GM19351 (cell line): ENCODE measurements at regions not wholly inside any gene's neighbourhood (a gene's known extent, or its start where the extent isn't known, plus 50 kb on each side); places are given as distances from the start of the nearest gene placed in this dataset.

ENCODE experiments used
- ATAC-seq: cut with Tn5 transposase; IDR thresholded peaks from one replicate; pipeline ENCODE4 v1.9.1; 2021; ENCODE audit warnings: mild to moderate bottlenecking, moderate library complexity; ENCODE audit not compliant: unreplicated experiment

DNA sequence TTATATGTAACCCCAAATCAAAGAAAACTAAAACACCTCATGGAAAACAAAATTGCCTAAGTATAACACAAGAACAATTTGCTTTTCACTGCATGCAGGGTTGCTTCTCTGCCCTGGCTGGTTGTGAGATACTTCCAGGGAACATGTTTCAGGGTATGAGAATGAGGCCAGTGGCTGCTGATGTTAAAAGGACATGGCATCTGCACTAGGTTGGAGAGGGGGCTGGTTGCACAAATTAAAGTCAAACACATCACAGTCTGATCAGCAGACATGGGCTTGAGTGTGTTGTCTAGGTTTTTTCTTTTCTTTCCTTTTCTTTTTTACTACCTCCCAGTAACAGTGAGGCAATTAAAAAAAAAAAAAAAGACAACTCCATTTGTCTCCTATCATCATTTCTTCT is 374.9 kb downstream of the MCTP2 start:
- ATAC-seq, result no peak

GRCh38 chr15:94607176-94607654 is 375.9 kb downstream of the MCTP2 start:
- no peak for ATAC-seq

DNA sequence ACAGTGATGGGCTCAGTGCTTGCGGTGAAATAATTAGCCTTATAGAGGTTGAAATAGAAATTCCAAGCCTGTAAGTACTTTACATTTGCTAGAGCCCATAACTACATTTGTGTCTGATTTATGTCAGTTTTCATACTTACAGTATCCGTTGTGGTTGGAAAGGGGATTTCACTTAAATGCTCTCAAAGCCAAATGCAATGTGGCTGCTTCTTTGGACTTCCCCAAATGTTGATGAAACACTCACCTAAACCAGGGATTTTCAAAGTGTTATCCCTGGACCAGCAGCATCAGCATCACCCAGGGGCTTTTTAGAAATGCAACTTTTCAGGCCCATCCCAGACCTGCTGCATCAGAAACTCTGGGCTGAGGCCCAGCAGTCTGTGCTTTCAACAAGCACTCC is 378.7 kb downstream of the MCTP2 start:
- ATAC-seq, result peak; percentile 69

DNA sequence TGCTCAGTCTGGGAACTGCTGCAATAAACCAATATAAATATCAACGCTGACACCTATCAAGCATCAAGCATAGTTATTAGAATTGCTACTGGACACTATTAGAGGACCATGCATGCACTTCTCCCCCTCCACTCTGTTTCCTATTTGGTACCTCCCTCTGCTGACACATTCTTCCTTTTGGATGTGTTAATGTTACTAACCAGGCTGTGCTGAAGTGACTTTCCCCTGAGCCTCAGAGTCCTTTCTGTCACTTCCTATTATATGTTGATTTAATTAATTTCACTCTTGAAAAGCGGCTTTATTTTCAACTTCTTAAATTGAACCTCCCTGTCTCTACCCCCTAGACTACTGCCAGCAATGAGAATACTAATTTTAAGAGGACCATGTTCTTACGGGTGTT is 379.1 kb downstream of the MCTP2 start:
- ATAC-seq, result peak; percentile 7

GRCh38 chr15:94611656-94612055 is 380.3 kb downstream of the MCTP2 start:
- ATAC-seq, result no peak

DNA sequence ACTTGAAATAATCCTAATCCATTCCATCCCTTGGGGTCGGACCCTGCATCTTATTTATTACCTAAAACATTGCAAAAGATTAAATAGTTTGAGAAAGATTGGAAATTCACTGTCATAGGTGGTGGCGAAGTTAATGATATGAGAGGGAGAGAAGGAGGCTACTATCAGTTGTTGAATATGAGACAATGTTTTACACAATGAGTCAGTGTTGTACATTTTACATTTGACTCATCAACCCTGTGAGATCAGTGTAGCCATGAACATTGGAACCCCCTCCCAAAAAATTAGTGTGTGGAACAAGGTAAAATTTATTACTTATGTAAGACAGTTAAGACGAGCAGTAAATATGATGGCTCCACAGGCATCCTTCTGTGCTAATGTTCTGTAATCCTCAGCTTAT is 384.3 kb downstream of the MCTP2 start:
- ATAC-seq, result no peak

- ATAC-seq, result no peak
Observed at GRCh38 chr15:94620632-94621031, 389.3 kb downstream of the MCTP2 start.

GRCh38 chr15:94621736-94622135 is 390.4 kb downstream of the MCTP2 start:
- no peak for ATAC-seq

DNA sequence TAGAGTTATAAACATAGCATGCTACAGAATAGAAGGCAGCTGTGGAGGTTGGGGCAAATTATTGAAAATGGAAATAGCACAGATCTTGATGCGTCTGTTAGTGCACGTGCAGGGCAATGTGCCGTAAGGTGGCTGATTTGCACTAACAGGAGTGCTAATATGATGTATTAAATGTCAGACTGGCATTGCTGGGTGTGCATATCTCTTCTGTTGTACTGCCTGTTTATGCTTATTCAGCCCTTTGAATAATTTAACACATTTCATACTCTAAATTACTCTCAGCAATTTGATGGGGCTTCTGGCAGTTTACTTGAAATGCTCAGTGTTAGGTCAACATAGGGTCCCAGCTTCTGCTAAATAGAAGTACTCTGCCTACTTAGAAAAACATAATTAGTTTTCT is 395.6 kb downstream of the MCTP2 start:
- ATAC-seq, result no peak

GRCh38 chr15:94631608-94632007 is 400.2 kb downstream of the MCTP2 start:
- ATAC-seq, result peak; percentile 77

DNA sequence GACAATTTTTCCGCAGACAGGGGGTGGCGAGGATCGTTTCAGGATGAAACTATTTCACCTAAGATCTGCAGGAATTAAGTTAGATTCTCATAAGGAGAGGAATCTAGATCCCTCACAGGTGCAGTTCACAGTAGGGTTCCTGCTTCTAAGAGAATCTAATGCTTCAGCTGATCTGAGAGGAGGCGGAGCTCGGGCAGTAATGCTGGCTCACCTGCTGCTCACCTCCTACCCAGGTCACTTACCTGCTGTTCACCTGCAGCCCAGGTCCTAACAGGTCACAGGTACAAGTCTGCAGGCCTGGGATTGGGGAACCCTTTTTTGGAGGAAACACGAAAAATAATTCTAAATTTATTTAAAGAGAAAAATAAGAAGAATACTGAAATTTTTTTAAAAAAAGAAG is 406.8 kb downstream of the MCTP2 start:
- ATAC-seq, result no peak

DNA sequence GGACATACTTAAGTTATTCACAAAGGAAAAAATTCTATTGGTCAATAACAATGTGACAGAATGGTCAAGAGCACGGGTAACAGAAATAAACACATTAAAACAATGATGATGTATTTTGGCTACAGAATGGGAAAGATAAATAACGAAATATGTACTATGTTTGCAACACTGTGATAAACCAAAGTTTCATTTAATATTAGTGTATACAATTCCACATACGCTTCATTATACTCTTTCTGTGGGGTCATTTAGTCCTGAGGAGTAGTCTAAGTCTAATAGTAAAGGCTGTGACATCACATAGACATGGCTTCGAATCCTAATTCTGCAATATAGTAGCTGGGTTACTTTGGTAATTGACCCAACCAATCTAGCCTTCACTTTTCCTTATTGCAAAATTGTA is 408.3 kb downstream of the MCTP2 start:
- no peak for ATAC-seq

DNA sequence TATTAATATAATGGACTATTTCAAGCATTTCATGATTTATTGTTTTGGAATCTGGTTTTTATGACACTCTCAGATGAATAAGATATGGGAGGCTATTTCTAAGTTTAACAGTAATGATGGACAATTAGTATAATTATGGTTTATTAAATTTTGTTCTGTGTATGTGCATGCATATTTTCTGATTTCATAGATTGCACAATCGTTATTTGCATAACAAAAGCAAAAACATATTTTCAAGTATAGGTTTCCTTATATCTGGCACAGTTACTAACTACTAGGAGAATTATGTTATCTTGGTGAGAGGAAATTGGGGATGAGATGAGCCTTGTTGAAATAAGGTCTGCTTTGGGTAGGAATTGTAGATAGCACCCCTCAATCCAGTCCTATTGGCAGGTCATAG is 413.1 kb downstream of the MCTP2 start:
- ATAC-seq, result no peak

GRCh38 chr15:94653071-94653470 is 421.7 kb downstream of the MCTP2 start:
- no peak for ATAC-seq

GRCh38 chr15:94655249-94655880 is 424.0 kb downstream of the MCTP2 start:
- ATAC-seq, result no peak

GRCh38 chr15:94665676-94666441 is 434.5 kb downstream of the MCTP2 start:
- ATAC-seq, result no peak

GRCh38 chr15:94666553-94666952 is 435.2 kb downstream of the MCTP2 start:
- ATAC-seq, result no peak

GRCh38 chr15:94667109-94667508 is 435.7 kb downstream of the MCTP2 start:
- ATAC-seq, result no peak

DNA sequence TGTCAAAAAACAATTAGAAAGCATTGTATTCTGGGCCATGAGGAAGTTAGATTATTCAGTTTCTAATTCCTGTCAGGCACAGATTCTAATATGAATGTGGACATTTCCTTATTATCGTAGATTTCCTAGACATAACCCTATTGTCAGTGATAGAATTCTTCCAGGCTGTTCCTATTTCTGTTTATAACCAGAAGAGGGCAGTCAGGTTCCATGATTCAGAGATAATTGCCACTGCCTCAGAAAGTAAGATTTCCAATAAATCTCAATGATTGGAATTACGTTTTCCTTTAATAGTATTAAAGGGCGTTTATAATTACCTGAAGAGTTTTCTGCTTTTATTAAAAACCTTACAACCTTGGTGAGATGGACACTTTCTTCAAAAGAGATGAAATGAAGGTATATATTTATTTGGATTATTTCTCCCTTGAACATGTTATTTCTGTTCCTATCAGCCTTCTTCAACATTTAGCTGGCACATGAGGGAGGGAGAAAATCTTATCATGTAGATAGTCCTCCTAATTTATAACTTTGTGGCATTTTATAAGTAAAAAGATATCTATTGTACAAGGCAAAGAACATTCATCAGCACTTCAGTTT is 439.2 kb downstream of the MCTP2 start:
- ATAC-seq, result peak; percentile 53

GRCh38 chr15:94671858-94672532 is 440.6 kb downstream of the MCTP2 start:
- no peak for ATAC-seq

GRCh38 chr15:94673801-94674200 is 442.4 kb downstream of the MCTP2 start:
- no peak for ATAC-seq

- no peak for ATAC-seq
Observed at GRCh38 chr15:94674296-94674695, 442.9 kb downstream of the MCTP2 start.
